ENCODE measurements at regions not wholly inside any gene's neighbourhood (a gene's known extent, or its start where the extent isn't known, plus 50 kb on each side); places are given as distances from the start of the nearest gene placed in this dataset.

- DNase-seq = no peak
These were observed 576.5 kb downstream of the CSNK1G3 start for GRCh38 chr5:124088289-124089032.

GRCh38 chr5:124087752-124088151 lies 575.8 kb downstream of the CSNK1G3 start:
- DNase-seq = no peak

DNA sequence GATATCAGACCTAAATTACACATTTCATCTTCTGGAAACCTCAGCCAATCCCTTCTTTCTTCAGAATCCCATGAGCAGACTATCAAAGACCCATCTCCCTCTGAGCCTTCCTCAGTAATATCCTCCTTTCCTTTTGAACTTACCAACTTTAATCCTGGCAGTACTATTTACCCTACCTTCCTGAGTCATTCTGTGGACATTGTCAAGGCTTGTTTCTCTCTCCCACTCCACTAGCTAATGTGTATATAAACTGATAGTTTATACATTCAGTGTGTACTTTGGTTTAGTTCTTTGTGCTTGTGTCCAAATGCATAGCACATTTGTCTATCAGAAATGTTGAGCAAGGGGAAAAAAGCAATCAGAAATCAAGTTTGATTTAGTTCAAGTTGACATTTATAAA lies 568.3 kb downstream of the CSNK1G3 start:
- DNase-seq = no peak

DNA sequence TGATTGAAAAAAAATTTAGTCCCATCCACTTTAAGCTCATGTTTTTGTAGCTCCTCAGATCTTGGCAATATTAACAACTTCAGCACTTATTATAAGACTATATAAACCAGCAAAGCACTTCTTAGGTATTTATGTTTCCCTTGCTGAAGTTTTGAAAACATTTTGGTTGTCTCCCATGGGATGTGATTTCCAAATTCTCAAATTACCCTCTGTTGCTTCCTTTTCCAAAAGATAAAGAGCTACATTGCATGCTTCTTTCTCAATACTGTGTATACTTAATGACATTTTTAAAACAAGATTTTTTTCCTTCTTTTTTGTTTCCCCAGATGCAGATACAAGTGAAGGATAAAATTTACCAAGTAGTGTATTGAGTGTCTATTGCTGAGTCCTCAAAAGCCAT lies 567.1 kb downstream of the CSNK1G3 start:
- DNase-seq = no peak

- DNase-seq = no peak
These were observed 562.5 kb downstream of the CSNK1G3 start for GRCh38 chr5:124074500-124074899.

- DNase-seq = no peak
These were observed 560.6 kb downstream of the CSNK1G3 start for GRCh38 chr5:124072570-124072969.

GRCh38 chr5:124071039-124071438 lies 559.1 kb downstream of the CSNK1G3 start:
- no peak for DNase-seq

- no peak for DNase-seq
These were observed 553.5 kb downstream of the CSNK1G3 start for GRCh38 chr5:124065508-124065907.

DNA sequence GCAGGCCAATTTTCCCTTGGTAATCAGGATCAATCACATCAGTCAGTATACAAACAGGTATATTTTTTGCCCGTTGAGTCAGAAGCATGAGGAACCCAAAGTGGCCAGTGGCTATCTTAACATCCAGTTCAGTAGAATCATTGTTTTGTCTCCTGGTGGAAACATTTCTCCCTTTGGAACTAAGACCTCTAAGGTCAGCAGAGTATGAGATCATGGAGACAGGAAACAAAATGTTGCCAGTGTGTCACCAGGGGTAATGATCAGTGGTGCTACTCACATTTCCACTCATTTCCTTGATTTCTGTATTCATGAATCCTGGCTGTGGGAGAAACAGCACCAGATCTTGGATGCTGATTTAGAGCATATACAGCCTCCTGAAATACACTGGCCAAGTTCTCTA lies 553.0 kb downstream of the CSNK1G3 start:
- DNase-seq = no peak

DNA sequence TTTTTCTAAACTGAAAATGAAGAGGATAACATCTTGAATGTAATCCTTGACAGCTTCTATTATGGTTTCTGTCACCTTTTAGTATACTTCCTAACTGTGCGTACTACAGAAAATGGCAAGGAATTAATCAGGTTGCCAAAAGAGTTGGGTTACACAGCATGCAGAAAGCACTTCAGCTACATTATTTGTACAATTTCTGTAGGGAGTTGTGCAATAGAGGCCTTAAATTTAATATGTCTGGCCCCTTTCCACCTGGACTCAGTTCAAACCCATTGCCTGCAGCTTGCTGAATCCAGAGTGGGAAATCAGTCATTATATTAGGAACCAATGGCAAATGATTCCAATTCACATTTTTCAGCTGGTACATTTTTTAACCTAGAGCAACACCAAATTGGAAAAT lies 549.7 kb downstream of the CSNK1G3 start:
- no peak for DNase-seq

DNA sequence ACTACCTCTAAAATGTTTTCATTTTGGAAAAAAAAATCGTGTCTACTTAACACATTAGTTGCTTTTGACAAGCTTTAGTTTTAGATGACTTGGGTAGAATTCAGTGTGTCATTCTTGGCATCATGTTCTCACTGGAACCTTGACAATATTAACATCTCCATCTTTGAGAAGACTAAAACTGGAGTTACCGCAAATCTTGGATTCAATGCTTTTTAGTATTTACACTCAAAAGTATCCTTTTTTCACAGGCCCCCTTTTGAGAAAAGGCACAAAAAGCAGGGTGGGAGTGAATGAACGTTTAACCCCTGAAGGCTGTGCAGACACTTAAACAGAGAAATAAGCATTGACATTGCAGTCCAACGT lies 549.1 kb downstream of the CSNK1G3 start:
- no peak for DNase-seq

GRCh38 chr5:124060413-124061067 lies 548.6 kb downstream of the CSNK1G3 start:
- no peak for DNase-seq

DNA sequence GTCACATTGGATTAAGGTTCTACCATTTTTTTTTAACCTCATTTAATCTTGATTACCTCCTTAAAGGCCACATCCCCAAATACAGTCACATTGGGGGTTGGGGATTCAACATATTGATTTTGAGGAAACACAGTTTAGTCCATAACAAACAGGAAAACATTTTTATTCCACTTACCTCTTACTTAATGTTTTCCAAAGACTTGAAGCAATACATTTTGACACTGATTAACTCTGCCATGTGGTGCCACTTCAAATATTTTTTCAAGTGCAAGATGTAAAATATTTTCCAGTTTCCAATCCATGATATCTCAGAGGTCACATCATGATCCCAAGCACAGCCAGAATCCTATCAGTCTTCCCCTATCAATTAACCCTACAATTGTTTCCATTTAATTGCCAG lies 548.0 kb downstream of the CSNK1G3 start:
- no peak for DNase-seq

DNA sequence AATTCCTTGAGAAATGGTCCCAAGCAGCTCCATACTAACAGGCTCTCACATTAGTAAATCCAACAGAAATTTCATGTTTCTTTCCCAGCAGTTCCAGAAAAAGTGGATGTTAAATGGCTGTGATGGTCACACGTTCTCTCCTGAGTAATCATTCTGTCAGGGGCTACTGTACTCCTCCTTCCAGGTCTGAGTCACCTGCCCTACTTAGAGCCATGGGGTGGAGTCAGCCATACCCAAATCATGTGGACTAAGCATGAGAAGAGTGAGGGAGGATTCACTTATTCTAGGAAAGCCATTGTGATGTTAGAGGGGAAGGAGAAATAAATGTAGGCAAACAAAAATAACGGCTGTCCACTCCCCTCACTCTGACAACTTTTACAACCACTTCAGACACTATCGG lies 547.2 kb downstream of the CSNK1G3 start:
- no peak for DNase-seq

- no peak for DNase-seq
These were observed 545.8 kb downstream of the CSNK1G3 start for GRCh38 chr5:124057724-124058231.

DNA sequence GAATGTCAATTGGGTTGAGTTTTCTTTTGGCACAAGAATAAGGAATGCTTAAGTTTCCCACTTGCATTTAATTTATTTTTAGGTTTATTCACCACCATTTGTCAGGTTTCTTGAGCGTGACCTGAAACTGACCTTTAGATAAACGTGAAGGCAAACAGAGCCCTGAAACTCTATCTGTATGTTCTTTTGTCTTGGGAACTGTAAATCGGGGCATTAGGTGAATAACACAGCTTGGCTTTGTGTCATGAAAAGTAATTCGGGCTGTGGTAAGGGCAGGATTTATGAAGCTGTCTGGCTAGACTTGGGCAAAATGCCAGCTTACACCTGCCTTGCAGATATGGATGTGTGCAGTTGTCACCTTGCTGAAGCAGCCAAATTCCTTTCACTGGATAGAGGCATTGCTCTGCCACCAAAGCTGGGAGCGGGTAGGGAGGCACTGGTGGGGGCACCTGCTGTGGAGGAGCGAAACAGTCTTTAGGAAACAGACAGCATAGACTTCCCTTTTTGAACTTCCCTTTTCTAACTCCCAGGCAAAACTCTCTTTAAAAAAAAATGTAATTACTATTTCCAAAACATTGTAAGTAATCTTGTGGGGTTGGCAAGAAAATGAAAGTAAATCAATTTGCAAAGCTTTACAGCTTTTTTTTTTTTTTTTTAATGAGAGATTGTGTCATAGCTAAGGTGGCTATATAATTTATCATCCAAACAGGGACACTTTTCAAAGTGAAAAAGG lies 545.2 kb downstream of the CSNK1G3 start:
- DNase-seq = no peak

DNA sequence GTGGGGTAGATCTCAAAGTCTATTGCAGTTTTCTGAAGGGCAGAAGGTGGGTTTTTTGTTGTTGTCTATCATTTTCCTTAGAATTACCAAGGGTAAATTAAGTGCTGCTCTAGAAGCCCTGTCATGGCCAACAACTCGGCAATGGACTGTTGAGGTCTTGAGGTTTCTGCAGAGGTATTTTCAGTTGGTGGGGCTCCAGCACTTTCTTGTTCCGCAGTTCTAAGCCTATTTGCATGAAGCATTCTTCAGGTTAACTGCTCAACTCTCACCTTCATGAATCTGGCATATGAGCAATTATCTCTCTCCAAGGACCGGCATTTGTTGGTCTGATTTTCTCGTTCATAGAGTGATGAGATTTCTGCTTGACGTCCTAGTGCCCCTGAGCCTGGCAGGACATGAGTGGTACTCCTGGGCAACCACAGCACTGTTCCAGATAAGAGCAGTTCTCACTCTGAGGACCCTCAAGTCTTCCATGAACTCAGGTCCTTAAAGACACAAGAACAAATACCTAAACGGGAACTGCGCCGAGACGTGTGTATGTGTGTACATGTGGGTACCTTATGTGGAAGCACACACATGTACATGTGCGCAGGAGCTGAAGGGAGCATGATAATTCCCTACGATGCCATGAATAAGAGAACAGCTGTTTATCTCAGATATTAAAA lies 544.5 kb downstream of the CSNK1G3 start:
- no peak for DNase-seq

GRCh38 chr5:124055751-124056150 lies 543.8 kb downstream of the CSNK1G3 start:
- DNase-seq = no peak

DNA sequence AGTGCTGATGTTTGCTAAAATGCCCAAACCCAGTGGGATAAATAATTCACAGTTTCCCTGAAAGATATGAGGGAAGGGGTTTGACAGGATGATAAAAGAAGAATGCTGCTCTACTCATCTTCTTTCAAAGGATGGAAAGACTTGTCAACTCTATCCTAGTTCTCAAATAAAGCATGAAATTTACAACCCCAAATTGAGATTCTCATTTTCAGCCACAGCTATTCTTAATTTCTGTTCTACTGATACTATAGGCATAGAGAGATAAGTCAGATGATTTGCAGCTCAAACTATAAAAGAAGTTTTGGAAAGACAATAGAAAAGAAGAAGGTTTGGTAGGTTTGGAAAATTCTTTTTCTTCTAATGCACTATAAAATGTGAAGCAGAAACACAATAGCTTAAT lies 542.6 kb downstream of the CSNK1G3 start:
- DNase-seq = no peak

DNA sequence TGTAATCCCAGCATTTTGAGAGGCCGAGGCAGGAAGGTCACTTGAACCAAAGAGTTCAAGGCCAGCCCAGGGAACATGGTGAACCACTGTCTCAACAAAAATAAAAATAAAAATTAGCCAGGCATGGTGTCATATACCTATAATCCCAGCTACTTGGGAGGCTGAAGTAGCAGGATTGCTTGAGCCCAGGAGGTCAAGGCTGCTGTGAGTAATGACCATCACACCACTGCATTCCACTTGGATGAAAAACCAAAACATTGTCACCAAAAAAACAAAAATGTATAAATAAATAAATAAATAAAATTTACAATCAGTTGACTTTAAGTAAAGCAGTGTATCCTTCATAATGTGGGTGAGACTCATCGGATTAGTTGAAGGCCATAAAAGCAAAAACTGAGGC lies 541.4 kb downstream of the CSNK1G3 start:
- DNase-seq = no peak

DNA sequence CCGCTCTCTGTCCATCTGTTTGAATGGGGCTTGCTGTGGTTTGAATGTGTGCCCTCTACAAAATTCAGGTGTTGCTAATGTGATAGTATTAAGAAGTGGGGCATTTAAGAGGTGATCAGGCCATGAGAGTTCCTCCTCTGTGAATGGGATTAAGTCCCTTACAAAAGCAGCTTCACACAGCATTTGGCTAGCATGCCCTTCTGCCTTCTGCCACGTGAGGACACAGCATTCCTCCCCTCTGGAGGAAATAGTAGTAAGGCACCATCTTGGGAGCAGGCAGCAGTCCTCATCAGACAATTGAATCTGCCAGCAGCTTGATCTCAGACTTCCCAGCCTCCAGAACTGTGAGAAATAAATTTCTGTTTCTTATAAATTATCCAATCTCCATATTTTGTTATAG lies 540.2 kb downstream of the CSNK1G3 start:
- DNase-seq = no peak

- no peak for DNase-seq
These were observed 538.3 kb downstream of the CSNK1G3 start for GRCh38 chr5:124050120-124050770.

GRCh38 chr5:124045412-124045811 lies 533.4 kb downstream of the CSNK1G3 start:
- no peak for DNase-seq
